HK-2 (cell line): ENCODE measurements at regions not wholly inside any gene's neighbourhood (a gene's known extent, or its start where the extent isn't known, plus 50 kb on each side); places are given as distances from the start of the nearest gene placed in this dataset.

Experiments used
- DNase-seq: peaks from one replicate; pipeline ENCODE4 v3.0.0-alpha.2; 2018; ENCODE audit not compliant: unreplicated experiment

DNA sequence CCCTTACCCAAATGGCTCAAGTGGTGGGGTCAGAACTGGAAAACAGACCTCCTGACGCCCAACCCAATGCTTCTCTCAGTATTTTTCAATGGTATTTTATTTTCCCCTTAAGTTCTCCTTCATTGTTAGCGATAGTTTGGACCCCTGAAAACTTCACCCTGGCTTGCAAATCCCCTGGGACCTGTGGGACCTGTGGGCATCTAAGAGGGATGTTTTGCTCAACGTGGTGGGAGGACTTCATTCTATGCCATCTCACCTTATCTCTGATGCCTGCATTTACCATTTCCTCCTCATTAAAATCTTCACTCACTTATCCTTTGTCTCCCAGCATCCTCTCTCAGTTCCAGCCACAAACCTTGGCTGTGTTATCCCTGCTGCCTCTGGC is 59.4 kb upstream of the GZMB start:
- no peak for DNase-seq

DNA sequence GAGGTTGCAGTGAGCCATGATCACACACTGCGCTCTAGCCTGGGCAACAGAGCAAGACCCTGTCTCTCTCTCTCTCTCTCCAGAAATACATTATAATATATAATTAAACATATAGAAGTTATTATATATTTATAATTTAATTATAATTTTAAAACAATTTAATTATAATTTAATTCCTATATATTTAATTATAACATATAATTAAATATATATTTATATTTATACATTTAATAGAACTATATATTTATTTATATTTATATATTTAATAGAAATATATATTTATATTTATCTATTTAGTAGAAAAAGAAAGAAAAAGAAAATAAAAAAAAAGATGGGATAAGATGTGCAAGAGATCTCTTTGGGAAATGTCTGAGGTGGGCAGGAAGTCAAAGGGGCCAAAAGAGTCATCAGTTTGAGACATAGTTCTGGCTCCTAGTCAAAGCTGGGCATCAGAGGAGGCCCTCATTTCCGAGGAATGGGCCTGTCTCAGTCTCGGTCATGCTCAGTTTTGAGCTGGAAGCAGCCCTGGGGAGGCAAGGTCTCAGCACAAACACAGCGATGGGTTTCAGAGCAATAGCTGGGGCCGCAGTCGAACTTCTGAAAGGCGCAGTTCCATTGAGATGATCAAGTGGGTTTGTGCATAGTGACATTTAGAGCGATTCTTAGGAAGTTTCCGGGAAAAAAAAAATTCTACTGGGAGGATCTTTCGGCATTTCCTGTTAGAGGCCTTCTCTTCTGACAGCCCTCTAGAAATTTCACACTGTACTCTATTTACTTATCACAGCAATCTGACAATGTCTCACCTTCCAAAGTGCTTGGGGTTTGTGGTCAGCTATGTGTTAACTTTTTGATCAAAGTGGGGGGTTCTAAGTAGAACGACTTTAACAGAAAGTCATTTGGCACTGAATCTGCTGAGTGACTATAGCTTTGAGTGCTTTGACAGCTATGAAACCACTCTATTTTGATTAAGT is 58.7 kb upstream of the GZMB start:
- no peak for DNase-seq

DNA sequence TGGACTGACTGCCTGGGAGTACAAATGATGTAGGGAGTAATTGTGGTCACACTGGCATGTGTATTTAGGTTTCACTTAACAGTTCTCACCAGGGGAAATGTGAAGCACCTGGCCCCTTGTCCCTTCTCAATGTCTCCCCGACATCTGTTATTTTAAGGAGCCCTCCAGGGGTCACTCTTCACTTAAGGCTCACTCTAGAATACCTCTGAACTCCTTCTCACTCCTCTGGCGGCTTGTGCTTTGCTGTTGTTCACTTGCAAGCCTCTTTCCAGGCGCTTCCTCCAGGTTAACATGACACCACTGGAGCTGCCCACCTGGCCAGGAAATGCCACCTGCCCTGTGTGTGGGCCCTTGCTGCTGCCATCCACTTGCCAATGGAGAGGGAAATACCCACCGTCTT is 56.5 kb upstream of the GZMB start:
- no peak for DNase-seq

DNA sequence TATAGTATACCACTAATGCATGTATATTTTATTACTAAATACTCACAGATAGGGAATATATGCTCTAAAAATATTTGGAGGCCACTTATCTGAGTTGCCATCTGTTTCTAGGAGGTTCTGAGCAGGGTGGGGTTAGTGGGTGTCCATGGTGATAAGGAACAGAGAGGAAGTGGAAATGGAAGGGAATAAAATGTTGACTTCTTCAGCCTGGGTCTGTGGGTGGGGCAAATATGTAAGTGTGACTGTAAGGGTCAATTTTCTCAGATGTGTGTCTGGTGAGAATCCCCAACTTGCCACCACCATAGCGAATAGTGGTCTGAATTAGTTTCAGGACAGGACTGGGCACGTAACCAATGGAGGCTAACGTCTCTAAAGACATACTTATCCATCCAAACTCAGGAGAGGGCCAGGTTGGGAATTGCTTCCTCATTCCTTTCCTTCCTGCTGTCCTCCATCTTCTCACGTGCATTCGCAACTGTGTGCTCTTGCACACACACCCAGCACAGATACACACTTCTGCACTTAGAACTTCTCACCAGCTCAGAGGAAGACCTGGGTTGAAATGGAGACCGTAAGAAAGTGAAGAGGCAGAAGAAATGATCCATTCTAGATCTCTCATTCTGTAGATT is 54.2 kb upstream of the GZMB start:
- no peak for DNase-seq
